NCI-H82 (cell line): ENCODE measurements at regions not wholly inside any gene's neighbourhood (a gene's known extent, or its start where the extent isn't known, plus 50 kb on each side); places are given as distances from the start of the nearest gene placed in this dataset.
"Not testable (repeated sequence)": the region's sequence is repeated elsewhere in the genome, so short reads cannot be mapped to it uniquely, and the experiment has no call there.

ENCODE experiments used
- DNase-seq: peaks from one replicate; lab custom pipeline; 2025; lab: John Stamatoyannopoulos, UW

DNA sequence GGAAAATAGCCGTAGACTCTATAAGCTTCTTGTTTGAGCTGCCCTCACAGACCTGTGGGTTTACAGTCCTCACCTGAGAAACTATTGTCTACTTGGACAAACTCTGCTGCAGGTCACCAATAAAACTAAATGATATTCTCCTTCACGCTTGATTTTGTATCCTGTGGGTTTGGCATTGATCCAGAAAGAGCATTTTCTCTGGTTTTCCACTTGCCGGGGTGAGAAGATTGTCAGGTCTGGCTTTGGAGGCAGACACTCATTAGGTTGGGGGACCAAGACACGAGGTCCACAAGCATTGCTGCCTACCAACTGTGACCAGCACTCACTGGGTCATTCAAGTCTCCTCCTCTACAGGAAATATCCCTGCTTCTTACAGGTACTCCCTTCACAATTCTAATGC, 68.5 kb downstream of the CDC14C start:
- DNase-seq, result no peak

DNA sequence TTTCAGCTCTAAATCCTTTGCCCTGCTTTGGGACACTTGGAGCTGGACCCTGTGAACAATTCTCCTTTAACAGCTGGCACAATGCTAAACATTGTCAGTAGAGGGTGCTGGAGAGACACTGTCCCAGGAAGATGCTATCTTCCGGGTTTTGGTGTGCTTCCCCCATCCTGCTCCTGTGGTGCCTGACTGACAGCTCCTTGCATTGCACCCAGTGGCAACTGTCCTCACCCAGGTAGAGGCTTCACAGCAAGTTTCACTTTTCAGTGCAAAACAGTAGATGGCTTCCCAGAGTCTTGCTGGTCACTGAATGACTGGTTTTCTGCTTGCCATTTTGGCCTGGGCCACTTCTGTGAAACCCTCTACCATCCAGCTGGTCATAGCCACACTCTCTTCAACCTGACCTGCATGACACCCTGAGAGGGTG, 77.3 kb downstream of the CDC14C start:
- DNase-seq, result peak; percentile 76

DNA sequence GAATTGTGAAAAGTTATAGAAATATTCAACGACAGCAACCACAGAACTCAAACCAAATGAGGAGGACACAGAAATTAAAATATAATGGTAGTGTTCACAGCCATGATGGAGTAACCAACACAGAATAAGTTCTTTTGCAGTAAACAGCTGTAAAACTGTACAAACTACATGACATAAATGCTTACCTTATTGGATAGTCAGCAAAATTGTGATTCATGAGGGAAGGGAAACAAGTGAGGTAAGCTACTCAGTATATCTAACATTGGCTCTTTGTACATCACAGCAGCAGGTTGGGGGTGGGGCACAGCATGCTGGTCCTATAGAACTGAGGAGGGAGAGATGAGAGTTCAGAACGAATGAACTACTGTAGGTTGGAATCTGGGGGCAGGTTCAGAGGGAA, 86.4 kb downstream of the CDC14C start:
- DNase-seq, result no peak

DNA sequence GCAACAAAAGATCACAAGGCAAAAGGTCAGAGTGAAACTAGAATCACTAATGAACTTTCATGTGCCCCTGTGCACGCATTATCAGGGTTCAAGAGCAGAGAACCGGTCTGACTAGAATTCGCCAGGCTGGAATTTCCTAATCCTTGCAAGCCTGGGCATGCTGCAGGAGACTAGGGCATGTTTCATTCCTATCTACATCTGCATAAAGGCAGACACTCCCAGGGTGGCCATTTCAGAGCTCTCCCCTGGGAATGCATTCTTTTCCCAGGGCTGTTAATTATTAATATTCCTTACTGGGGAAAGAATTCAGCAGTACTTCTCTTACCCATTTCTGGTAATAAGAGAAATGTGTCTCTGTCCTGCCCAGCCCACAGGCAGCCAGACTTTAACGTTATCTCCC, 90.5 kb downstream of the CDC14C start:
- no peak for DNase-seq

DNA sequence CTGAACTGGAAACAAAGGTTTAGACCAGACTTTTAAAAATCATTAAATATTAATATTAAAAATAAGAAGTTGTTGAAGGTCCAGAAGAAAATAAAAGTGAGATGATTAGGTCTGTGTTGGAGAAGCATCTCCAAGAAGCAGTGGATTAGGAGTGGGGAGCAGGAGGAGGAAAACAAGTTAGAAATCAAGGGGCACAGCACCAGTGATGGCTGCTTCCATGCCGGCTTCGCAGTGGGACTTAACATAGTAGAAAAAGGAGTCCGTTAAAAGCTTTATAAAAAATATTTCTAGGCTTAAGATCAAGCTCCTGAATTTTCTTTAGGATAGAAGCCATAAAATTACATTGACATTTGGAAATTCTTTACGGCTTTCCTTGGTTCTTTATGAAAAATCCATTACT, 95.8 kb downstream of the CDC14C start:
- no peak for DNase-seq

DNA sequence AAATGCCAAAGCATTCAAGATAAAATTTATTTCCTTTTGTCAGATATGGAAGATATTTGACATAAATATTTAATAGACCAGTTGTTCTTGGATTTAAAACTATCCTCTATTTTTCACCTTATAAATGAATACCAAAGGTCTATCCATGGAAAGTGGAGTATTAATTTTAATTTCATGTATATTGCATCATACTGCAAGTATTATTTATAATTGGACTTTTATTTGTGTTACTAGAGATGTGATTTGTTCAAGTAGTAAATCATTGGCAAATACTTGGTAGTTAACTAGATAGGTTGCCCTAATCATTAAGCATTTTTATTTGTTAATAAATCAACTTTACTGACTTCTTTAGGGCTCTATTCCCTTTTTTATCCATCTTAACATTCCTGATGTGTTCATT, 98.1 kb downstream of the CDC14C start:
- no peak for DNase-seq

DNA sequence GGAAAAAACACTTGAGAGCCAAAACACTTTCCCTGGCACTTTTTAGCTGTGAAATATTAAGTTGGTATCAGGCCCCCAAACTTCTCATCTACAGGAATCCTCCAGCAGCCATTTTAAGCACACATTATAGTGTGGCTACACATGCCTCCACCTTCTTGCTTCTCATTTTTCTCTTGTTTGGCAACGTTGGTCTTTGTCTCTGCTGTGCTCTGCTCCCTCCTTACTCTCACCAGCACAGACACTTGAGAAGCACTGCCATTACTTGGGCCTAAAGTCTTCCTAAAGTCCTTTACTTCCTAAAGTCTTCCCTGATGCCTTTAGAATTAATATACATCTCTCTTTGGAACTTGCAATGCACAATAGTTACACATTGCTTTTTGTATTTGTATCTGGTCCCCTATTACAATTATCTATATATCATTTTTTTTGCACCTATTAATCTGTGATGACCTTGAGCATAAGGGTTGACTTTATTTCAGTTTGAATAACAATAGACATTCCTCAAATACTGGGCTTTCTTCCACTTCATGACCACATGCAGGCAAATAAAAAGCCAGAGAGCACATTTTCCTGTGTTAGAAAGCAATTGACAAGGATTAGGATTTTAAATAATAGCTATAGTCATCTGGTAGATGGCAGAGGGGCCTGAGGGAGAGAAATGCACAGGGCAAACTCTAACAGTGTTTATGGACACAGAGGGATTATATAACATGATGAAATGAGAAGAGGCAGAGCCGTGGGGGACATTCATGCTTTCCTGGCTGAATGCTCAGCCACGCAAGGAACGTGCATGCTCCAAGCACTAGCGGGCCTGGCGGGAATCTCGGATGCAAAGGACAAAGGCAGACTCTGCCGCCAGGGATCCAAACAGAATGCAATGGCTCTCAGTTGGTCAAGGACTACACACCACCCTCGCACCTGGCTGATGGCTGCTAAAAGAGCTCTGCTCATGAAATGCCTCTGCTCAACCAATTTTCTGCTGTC, 99.3 kb downstream of the CDC14C start:
- no peak for DNase-seq

DNA sequence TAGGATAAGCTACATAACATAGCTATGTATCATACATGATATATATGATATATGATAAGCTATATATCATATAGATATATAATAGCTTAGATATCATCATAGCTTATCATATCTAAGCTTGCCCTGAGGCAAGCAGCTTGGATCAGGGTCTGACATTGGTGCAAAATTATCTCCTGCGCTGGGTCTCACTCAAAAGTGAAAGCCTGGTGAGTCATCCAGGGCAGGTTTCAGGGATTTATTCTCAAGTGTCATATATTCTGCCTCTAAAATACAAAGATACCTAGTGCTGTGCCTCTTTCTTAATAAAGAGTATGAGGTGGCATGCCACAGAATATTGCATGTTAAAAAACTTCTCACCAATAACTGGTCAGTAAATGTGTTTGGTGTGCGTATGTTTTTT, 105.9 kb downstream of the CDC14C start:
- DNase-seq, result no peak

DNA sequence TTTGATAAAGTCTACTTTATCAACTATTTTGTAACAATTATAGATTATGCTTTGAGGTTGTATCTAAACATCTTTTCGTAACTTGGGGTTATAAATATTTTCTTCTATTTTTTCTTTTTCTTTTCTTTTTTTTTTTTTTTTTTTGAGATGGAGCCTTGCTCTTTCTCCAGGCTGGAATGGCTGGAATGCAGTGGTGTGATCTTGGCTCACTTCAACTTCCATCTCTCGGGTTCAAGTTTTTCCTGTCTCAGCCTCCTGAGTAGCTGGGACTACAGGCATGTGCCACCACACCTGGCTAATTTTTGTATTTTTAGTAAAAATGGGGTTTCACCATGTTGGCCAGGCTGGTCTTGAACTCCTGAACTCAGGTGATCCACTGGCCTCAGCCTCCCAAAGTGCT, 108.8 kb downstream of the CDC14C start:
- DNase-seq, result not testable (repeated sequence)

DNA sequence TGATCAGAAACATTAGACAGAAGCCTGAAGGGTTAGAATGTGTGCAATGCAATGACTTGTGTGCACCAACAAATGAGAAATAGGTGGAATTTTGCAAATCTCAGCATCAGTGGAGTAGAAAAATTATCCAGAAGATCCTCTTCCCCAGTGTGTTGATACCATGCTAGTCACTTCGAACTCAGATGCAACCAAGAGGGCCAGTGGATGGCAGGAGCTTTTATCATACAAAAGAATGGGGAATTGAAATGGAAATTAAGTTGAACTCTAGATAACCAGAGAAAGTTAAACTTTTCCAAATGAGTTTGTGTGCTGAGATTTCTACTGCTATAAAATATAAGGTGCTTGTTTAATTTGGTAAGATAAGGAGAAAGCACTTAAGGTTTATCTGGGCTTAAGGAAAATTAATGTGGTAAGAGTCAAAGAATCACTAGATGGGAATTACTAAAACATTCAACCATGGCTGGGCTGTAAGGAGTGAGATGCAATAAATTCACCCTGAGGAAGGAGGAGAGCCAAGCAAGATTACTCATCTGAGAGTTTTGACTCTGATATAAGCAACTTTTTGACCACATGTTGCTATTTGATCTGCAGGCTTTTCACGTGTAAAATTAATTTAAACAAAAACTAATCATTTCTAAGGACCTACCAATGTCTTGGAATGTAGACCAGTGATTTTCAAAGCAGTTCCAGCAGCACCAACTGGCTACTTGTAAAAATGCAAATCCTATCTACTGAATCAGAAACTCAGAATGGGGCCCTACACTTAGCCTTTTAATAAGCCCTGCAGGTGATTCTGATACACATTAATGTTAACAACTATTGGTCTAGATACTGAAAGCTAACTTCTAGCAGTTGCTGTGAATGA, 113.2 kb downstream of the CDC14C start:
- DNase-seq, result no peak

DNA sequence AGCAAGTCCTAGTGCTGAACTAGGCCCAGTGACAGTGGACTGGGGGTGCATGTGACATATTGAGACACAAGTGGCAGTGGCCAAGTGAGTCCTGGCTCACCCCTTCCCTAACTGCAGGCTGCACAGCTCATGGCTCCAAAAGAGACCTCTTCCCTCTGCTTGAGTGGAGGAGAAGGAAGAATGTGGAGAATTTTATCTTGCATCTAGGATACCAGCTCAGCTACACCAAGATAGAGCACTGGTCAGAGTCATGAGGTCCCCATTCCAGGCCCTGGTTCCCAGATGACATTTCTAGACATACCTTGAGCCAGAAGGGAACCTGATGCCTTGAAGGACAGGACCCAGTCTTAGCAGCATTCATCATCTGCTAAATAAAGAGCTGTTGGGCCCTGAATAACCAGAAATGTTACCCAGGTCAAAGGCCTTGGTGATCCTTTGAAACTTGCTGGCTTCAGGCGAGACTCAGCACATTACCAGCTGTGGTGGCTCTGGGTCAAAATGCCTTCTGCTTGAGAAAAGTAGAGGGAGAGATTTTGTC, 114.5 kb downstream of the CDC14C start:
- DNase-seq, result no peak

DNA sequence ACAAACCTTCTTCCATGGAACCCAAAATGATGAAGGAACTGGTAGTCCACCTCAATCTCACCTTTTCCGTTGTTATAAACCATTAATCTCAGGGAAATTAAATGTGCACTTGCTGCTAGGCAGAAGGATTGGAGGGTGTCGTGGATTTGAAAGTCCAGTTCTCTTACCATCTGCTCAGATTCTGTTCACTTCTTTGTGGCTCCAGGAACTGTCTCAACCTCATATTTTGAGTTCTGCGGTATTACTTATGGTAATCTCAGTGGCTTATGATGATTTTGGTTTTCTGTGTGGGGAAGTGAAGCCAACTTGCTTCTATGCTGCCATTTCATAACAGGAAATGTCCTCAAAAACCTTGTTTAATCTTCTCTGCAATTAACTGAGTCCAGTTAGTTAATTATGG, 136.4 kb downstream of the CDC14C start:
- DNase-seq, result no peak

DNA sequence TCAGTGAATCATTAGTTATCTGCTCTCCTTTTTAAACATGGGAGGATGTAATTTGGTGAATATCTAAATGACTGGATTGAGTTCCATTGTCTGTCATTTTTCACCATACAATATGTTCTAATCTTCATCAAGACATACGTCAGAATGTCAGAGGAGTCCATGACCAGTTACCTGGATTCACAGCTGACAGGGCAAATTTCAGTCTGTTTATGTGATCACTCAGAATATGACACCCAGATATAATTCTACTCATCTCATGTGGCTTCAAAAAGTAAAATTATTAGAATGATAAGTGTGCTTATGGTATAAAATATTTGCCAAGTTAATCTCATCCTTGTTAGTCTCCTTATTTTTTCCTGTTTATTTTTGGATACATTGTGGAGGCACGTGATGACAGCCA, 150.2 kb downstream of the CDC14C start:
- no peak for DNase-seq

DNA sequence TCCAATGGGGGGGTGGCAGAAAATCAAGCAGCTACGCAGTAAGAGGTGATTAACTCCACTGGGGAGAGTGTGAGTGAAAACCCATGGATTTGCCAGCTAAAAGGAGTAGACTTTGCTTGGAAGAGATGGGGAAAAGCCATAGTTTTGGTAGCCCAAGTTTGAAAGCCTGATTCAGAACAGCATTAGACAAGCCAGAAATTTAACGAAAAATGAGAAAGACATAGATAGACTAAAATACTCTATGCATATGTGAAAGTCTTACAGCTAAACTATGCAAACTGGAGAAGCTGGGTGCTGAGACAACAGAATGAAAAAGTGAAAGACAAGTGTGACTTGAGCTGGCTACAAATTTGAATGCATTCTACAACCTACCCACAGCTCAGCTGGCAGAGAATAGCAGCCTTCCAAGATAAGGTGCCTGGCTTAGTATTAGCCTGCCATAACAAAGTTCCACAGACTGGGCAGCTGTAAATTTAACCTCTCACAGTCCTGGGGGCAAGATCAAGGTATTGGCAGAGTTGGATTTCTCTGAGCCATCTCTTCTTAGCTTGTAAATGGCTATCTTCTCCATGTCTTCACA, 156.6 kb downstream of the CDC14C start:
- no peak for DNase-seq

DNA sequence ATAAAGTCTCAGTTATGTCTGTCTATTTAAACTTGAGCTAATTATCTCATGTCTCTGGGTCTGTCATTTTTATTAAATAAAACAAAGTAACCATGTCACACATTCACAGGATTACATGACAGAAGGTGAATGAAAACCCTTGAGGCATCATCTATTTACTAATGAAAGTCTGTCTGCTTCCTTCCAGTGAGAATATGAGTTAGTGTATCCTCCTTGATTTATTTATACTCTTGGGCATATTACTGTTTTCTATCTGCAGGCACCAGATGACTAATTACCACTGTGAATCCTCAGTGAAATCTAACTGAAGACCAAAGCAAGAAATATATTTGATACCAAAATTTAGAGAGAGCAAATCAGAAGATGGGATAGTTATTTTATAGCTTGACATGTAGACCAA, 163.7 kb downstream of the CDC14C start:
- no peak for DNase-seq

DNA sequence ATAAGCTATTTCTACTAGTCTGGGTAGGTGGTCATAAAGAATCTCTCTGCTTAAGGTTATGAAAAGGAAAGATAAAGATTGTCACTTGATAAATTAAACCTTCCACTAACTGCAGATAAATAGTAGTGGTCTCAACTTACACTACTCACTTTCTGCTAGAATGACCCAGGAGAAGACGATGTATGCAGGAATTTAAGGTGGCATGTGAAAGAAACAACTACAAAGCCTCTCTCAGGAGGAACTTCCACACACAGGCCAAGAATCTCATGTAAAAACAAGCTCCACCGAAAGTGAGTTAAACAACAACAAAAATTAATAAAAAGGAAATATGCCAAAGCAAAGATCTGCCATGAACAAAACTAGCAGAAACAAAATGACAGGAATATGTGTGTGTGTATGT, 165.4 kb downstream of the CDC14C start:
- DNase-seq, result no peak

DNA sequence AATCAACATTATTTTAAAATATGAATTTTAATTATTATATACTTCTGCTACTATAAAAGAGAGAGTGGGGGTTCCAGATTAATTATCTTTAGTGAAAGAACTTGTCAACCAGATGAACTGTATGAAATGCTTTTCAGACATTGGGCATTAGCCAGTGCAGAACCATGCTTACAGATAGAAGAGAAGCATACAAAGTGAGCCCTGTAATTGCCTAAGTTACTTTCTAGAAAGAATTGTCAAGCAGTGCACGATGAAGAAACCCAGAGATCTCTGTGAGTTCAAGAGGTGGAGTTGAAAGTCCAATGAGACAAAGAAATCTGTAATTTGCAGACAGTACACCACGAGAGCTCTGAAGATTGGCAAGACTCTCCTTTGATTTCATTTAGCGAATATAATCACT, 166.7 kb downstream of the CDC14C start:
- no peak for DNase-seq

DNA sequence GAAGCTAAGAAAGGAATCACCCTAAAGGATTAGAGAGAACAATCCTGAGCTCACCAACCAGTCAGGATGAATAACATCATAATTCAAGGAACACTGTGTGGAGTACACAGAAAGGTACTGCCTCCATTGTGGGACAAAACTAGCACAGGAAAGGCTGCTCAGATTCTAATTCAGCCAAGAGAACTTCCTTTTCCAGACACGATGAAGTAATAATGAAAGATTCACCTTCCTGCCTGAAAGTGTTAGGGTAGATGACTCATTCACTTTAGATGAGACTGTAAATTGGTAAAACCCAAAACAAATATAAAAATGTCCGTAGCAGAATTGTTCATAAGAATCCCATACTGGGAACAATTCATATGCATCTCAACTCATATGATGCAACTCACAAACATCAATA, 167.2 kb downstream of the CDC14C start:
- DNase-seq, result no peak

DNA sequence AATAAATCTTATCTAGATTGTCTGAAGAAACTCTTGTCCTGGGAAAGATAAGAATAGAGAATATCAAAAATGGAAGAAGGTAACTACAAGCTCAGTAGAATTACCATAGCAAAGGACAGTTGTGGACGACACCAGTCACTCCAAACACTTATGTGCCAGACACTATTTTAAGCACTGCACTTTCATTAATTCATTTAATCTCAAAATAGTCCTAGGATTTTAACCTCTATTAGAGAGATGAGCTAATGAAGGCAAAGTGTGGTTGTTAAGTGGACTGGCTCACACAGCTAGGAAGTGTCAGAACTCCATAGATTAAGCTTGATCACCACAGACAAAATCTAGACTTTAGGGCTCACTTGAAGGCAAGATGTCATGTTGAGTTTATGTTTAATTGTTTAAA, 168.9 kb downstream of the CDC14C start:
- DNase-seq, result peak; percentile 20

DNA sequence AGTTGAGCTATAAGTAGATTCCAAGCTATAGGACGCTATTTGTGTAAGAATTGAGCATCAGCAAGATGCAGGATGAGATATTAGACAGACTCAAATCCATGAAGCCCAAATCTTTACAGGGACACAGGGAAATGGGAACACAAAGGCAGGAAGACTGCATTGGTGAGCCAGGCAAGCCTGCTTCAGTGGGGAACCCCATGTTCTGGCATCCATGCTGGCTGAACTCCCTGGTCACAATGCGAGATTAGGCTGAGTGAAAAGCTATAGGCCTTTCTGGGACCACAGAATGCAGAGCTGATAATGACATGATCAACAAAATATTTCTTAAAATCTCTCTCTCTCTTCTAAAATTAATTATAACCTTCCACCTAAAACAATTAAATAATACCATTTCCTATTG, 170.5 kb downstream of the CDC14C start:
- no peak for DNase-seq

DNA sequence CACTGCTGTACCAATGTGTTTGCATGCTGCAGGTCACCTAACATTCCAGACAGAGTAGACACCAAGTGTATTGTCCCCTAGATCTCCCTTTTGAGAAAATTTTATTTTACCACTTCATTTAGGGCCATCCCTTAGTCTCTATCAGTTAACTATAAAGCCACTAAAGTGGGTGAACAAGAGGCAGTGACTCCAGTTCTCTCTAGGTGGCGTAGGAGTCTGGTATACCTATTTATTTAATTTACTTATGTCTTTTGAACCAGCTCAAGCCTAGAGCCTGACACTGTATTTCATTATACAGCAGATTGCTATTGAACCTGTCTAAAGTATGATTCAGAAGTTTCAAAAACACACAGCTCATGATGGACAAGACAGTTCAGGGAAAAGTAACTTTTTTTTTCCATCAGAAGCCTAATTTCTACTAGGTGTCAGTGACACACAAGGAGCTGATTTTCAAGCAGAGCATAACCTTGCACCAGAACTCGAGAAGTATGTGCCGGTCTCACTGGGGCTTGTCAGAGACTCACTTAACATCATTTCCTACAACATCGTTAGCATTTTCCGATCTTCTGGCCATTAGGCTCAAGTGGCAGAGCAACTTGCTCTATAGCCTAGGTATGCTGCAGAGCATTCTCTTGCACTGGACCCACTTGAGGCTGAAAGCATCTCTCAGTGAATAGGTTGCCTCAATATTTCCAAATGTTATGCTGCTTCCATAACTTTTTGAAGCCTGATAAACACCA, 175.4 kb downstream of the CDC14C start:
- peak; percentile 43 for DNase-seq
